Fibroblast of lung (primary cell): ENCODE measurements at regions not wholly inside any gene's neighbourhood (a gene's known extent, or its start where the extent isn't known, plus 50 kb on each side); places are given as distances from the start of the nearest gene placed in this dataset.

Experiments
- DNase-seq, 2 donors: peaks; one replicate each; pipeline versions ENCODE4 v3.0.0 to v3.0.0-alpha.2; 2010; ENCODE audit warnings: low read depth in 2 of 2
- H2AFZ ChIP-seq: 2 replicates; pipeline ENCODE4 v1.5.1; 2012; ENCODE audit warnings: low read length, control low read depth, inconsistent platforms
- H3K27ac ChIP-seq: 2 replicates; pipeline ENCODE4 v1.5.1; 2011; ENCODE audit warnings: low read length, control low read depth; ENCODE audit not compliant: insufficient read depth
- H3K27me3 ChIP-seq: 2 replicates; pipeline ENCODE4 v1.5.1; 2011; ENCODE audit warnings: mild to moderate bottlenecking, low read length; ENCODE audit not compliant: control insufficient read depth, insufficient read depth
- H3K36me3 ChIP-seq: 2 replicates; pipeline ENCODE4 v1.5.1; 2011; ENCODE audit warnings: low read length; ENCODE audit not compliant: control insufficient read depth, insufficient read depth
- H3K4me1 ChIP-seq: 2 replicates; pipeline ENCODE4 v1.5.1; 2011; ENCODE audit warnings: low read length; ENCODE audit not compliant: control insufficient read depth, insufficient read depth; ENCODE audit errors: extremely low read depth
- H3K4me2 ChIP-seq: 2 replicates; pipeline ENCODE4 v1.5.1; 2011; ENCODE audit warnings: low read length, control low read depth; ENCODE audit not compliant: insufficient read depth; ENCODE audit errors: extremely low read depth
- H3K4me3 ChIP-seq, 4 experiments: fragments of 200-600 bp in 1 of 4; sonication (generic) in 1 of 4; replicated peaks in 1 of 4; 2 replicates each; pipeline ENCODE4 v1.5.1; 2011 to 2016; ENCODE audit warnings: low read length in 4 of 4, low read depth in 3 of 4, mild to moderate bottlenecking in 3 of 4, control low read depth in 2 of 4, inconsistent platforms in 1 of 4, mixed read lengths in 1 of 4; ENCODE audit not compliant: insufficient read depth in 1 of 4; ENCODE audit errors: control extremely low read depth in 1 of 4
- H3K79me2 ChIP-seq: 2 replicates; pipeline ENCODE4 v1.5.1; 2012; ENCODE audit warnings: mild to moderate bottlenecking, low read length, inconsistent platforms; ENCODE audit not compliant: control insufficient read depth, insufficient read depth
- H3K9ac ChIP-seq: 2 replicates; pipeline ENCODE4 v1.5.1; 2011; ENCODE audit warnings: mild to moderate bottlenecking, low read length, control low read depth; ENCODE audit not compliant: insufficient read depth
- H3K9me3 ChIP-seq: 2 replicates; pipeline ENCODE4 v1.5.1; 2012; ENCODE audit warnings: low read depth, low read length; ENCODE audit not compliant: control insufficient read depth, insufficient read depth
- H4K20me1 ChIP-seq: 2 replicates; pipeline ENCODE4 v1.5.1; 2011; ENCODE audit warnings: low read length; ENCODE audit not compliant: control insufficient read depth, insufficient read depth; ENCODE audit errors: extremely low read depth
- EZH2 ChIP-seq: IDR thresholded peaks from 2 replicates; pipeline ENCODE4 v1.5.1; 2012; ENCODE audit warnings: low read length, control low read depth, mild to moderate bottlenecking; ENCODE audit errors: missing control alignments
- TF ChIP-seq, protein P1 (sequence below), 2 donors: IDR thresholded peaks in 1 of 2; conservative IDR thresholded peaks in 1 of 2; 1 replicate in 1 of 2; 2 replicates in 1 of 2; pipeline ENCODE4 v1.5.1; 2011 to 2012; ENCODE audit warnings: low read length in 2 of 2, control low read depth in 1 of 2, inconsistent platforms in 1 of 2, low read depth in 1 of 2, mild to moderate bottlenecking in 1 of 2

DNA sequence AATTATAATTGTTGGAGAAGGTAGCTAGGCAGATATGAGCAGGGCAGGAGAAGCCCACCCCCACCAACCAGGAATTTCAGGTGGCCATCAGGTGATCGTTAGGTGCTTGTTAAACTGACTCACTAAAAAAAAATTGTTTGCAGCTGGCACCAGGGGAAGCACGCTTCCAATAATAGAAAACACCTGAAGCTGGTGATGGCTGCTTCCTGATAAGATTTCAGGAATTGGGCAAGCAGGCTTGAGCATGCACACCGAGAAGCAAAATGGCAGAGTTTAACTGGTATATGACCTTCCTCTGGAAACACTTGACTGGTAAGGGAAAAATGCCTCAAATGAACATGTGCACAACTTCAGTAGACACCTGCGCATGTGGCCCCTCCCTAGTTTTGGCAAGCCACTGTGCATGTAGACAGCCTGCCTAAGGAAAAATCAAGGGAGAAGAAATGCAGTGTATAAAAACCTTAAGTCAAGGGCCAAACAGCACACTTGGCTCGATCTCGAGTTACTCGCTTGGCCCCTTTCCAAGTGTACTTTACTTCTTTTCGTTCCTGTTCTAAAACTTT, 292.8 kb downstream of the CCDC85A start:
- TF ChIP-seq EZH2: no peak
- TF ChIP-seq, protein P1, sequence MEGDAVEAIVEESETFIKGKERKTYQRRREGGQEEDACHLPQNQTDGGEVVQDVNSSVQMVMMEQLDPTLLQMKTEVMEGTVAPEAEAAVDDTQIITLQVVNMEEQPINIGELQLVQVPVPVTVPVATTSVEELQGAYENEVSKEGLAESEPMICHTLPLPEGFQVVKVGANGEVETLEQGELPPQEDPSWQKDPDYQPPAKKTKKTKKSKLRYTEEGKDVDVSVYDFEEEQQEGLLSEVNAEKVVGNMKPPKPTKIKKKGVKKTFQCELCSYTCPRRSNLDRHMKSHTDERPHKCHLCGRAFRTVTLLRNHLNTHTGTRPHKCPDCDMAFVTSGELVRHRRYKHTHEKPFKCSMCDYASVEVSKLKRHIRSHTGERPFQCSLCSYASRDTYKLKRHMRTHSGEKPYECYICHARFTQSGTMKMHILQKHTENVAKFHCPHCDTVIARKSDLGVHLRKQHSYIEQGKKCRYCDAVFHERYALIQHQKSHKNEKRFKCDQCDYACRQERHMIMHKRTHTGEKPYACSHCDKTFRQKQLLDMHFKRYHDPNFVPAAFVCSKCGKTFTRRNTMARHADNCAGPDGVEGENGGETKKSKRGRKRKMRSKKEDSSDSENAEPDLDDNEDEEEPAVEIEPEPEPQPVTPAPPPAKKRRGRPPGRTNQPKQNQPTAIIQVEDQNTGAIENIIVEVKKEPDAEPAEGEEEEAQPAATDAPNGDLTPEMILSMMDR (conservative IDR thresholded peaks at IDR 0.05 in 1 of 2, IDR thresholded peaks at IDR 0.05 in 1 of 2; ENCODE audit: low read depth in 1 of 2, low read length in 2 of 2): no peak
- Histone ChIP-seq H3K27me3 (no peaks in the 10 kb centered on the region), H3K9ac (no peak overlapping the region), H3K36me3 (no peaks in the 10 kb centered on the region), H3K4me2 (no peak overlapping the region), H2AFZ (no peak overlapping the region), H3K79me2 (no peaks in the 10 kb centered on the region), H3K4me1 (no peaks in the 10 kb centered on the region), H3K27ac (no peak overlapping the region), H3K4me3 (no peak overlapping the region), H3K9me3 (no peaks in the 10 kb centered on the region), H4K20me1 (no peaks in the 10 kb centered on the region)
- no peak for DNase-seq

DNA sequence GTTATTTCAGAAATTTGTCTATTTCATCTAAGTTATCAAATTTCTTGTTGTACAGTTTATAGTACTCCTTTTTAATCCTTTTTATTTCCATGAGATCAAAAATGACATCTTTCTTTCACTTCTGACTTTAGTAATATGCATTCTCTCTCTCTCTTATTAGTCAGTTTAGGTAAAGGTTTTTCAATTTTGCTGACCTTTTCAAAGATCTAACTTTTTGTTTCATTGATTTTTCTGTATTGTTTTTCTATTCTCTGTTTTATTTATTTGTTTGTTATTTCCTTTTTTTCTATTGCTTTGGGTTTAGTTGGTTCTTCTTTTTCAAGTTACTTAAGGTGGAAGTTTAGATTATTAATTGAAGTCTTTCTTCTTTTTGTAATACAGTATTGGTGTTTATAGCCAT, 294.2 kb downstream of the CCDC85A start:
- no peaks in the 10 kb centered on the region for H3K27me3 ChIP-seq
- H3K9me3 ChIP-seq: no peaks in the 10 kb centered on the region
- H3K4me2 ChIP-seq: no peak overlapping the region
- no peak overlapping the region for H2AFZ ChIP-seq
- no peaks in the 10 kb centered on the region for H3K36me3 ChIP-seq
- H3K4me3 ChIP-seq: no peak overlapping the region
- no peak for TF ChIP-seq EZH2
- TF ChIP-seq, protein P1 (conservative IDR thresholded peaks at IDR 0.05 in 1 of 2, IDR thresholded peaks at IDR 0.05 in 1 of 2; ENCODE audit: low read depth in 1 of 2, low read length in 2 of 2): no peak
- H3K4me1 ChIP-seq: no peaks in the 10 kb centered on the region
- H3K9ac ChIP-seq: no peak overlapping the region
- no peaks in the 10 kb centered on the region for H4K20me1 ChIP-seq
- DNase-seq: no peak
- no peak overlapping the region for H3K27ac ChIP-seq
- H3K79me2 ChIP-seq: no peaks in the 10 kb centered on the region

DNA sequence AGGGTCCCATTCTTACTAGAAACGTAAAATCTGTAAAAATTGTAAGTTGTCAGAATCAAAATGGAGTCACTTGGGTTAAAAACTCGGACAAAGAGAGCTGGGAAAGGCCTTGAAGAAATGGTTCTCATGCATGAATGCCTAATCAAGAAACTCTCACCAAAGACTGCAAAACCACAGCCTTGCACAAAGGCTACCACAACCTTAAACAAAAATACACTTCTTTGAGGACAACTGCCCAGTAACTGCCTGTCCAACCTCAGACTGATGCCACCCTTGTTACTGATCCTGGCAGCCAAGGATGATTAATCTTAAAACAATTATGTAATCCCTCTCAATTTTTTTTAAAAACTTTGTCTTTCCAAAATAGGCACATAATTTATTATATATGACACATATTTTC, 299.3 kb downstream of the CCDC85A start:
- H3K36me3 ChIP-seq: no peaks in the 10 kb centered on the region
- no peaks in the 10 kb centered on the region for H4K20me1 ChIP-seq
- H3K9me3 ChIP-seq: no peaks in the 10 kb centered on the region
- no peak overlapping the region for H3K9ac ChIP-seq
- no peak overlapping the region for H3K27ac ChIP-seq
- no peak overlapping the region for H3K4me3 ChIP-seq
- DNase-seq: peak in 1 of 2 donors; percentile 78
- no peaks in the 10 kb centered on the region for H3K27me3 ChIP-seq
- H3K4me1 ChIP-seq: no peaks in the 10 kb centered on the region
- no peak overlapping the region for H2AFZ ChIP-seq
- H3K4me2 ChIP-seq: no peak overlapping the region
- no peaks in the 10 kb centered on the region for H3K79me2 ChIP-seq
- no peak for TF ChIP-seq EZH2
- TF ChIP-seq, protein P1 (conservative IDR thresholded peaks at IDR 0.05 in 1 of 2, IDR thresholded peaks at IDR 0.05 in 1 of 2; ENCODE audit: low read depth in 1 of 2, low read length in 2 of 2): no peak
